ENCODE measurements at regions not wholly inside any gene's neighbourhood (a gene's known extent, or its start where the extent isn't known, plus 50 kb on each side); places are given as distances from the start of the nearest gene placed in this dataset.

GRCh38 chr20:52869698-52870501, 102.3 kb upstream of the TSHZ2 start:
- TF ChIP-seq CTCF (conservative IDR thresholded peaks at IDR 0.05; ENCODE audit: low read length): no peak
- no peak for TF ChIP-seq EZH2phosphoT487 (IDR thresholded peaks at IDR 0.05; ENCODE audit: borderline replicate concordance)
